Activated naive CD8-positive, alpha-beta T cell treated with anti-CD3 and anti-CD28 coated beads, Interleukin-2, amount 50 U/mL, for 16 hours (primary cell): ENCODE measurements at regions not wholly inside any gene's neighbourhood (a gene's known extent, or its start where the extent isn't known, plus 50 kb on each side); places are given as distances from the start of the nearest gene placed in this dataset.
"Not testable (repeated sequence)": the region's sequence is repeated elsewhere in the genome, so short reads cannot be mapped to it uniquely, and the experiment has no call there.

Experiments used
- DNase-seq: peaks from one replicate; pipeline ENCODE4 v3.0.0-alpha.2; 2020; ENCODE audit warnings: low read depth, low spot score

DNA sequence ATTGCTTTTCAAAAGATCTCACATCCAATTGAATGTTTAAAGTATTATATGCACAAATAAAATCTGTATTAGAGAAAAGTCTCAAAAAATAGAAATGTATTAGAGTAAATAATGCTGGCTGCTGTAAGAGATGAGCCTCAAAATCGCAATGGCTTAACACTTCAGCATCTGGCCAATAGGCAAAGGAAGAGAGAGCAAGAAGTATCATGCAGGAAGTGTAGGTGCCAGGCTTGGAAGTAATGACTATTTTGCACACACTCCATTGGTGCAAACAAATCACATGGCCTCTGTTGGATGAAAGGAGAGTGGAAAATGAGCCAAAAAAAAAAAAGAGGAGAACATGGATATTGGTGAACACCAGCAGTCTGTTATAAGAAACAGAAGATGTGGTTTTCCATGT lies 193.0 kb upstream of the E2F8 start:
- DNase-seq = no peak

DNA sequence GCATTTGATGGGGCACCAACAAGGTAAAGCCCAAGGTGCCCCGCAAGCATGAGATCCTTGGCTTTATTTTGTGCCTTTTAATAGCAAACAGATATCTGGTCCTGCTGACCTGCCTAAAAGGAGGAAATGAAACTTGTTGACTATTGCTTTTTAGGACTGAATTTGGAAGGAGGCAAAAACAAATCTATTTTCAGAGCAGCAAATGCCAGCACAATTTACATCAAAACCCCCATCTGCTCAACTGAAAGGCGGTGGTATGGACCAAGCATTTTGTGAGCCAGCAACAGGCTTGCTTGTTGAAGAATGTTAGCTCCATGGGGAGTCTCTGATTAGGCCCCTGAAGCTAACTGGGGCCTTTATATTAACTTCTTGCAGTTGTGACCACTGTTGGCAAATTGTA lies 192.6 kb upstream of the E2F8 start:
- DNase-seq = no peak

DNA sequence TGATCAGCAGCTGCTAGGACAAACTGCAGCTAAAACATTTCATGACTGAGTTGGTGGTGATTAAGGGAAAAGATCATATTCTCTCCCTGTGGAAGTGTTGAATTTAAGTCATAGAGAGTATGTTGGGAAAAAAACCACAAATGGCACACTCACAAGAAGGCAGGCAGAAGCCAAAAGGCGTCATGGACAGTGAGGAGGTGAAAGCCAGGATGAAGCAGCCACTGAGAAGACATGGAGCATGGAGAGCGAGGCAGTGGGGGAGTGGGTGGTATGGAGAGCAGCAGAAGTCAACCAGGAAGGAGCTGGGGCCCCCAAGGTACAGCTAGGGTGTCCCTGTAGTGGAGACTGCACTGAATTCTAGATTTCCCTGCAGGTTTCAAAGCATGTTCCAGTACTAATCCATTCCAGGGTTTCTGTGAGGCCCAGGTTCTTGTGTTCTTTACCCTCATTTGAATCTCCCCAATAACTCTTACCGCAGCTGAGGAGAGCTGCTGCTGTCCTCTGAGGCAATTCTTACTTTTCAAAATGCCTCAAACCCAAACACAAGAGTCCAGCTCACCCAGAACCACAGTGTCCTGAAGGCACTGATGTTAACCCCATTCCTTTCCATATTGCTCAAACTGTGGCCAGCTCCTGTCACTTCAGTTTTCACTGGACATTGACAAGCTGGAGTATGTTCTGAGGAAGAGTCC lies 191.8 kb upstream of the E2F8 start:
- no peak for DNase-seq

DNA sequence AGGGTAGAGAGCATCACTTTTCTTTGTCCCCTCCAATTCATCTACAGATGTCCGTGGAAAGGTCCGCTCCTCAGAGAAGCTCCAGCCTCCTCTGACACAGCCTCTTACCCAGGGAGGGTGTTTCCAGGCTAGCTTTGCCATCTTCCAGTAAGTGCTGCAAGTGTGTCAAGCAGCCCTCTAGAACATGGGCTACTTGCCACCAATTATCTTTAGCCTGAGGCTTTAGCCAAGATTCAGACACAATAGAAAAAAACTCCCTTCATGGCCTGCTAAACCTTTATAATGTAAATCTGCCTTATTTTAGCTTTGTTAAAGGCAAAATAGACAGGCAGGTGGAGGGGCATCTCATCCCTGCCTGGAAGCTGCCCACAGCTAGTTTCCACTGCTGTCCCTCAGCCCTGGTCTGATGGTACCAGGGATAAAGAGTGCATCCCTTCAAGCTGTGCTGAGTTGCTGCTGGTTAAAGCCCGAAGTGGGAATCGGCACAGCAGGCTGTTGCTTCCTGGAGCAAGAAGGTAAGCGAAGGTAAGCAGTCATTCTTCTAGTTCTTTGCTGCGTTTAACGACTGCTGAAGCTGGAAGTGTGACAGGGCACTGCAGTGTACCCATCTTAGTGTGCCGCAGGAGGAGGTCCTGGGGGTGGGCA lies 190.1 kb upstream of the E2F8 start:
- DNase-seq = no peak

DNA sequence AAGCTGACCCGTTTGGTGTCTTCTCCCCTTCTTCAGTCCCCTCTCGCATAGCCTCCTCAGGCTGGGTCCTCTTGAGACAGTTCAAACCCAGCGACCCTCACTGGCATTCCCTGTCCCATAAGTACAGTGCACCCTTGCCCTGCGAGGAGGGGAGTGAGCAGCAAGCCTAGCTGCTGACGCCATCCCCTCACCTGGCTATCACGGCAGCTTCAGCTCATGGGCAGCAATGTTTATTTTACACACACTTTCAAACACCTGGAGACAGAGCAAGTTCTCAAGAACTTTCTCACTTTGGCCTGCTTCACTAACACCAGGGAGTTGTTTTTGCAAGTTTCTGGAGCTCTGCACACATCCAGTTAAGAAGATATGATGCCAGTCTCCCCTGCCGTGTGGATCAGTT lies 189.6 kb upstream of the E2F8 start:
- DNase-seq = no peak

DNA sequence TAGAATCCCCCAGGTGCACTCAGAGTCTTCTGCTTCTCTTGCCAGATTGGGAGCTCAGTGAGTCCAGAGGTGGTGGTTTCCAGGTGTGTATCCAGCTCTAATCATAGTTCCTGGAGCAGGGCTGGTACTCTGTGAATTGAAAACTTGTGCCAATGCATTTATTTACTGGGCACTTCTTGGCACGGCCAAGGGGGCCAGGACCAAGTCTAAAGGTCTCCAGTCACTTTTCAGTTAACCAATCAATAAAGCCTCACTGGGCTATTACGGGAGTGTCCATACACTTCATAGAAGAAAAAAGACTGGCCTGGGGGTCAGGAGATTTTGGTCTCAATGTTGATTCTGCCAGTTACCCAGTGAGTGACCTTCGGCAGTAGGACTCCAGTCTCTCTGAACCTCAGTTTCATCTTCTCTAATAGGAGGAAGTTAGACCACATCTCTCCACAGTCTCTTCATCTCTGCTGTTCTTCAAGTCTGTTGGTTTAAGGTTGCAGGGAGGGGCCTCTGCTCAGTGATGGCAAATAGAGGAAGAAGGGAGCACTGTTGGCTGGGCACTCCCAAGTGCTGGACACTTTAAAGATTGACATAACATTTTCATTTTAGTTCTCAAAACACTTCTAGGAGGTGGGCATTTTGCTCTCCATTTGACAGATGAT lies 188.5 kb upstream of the E2F8 start:
- DNase-seq = no peak

DNA sequence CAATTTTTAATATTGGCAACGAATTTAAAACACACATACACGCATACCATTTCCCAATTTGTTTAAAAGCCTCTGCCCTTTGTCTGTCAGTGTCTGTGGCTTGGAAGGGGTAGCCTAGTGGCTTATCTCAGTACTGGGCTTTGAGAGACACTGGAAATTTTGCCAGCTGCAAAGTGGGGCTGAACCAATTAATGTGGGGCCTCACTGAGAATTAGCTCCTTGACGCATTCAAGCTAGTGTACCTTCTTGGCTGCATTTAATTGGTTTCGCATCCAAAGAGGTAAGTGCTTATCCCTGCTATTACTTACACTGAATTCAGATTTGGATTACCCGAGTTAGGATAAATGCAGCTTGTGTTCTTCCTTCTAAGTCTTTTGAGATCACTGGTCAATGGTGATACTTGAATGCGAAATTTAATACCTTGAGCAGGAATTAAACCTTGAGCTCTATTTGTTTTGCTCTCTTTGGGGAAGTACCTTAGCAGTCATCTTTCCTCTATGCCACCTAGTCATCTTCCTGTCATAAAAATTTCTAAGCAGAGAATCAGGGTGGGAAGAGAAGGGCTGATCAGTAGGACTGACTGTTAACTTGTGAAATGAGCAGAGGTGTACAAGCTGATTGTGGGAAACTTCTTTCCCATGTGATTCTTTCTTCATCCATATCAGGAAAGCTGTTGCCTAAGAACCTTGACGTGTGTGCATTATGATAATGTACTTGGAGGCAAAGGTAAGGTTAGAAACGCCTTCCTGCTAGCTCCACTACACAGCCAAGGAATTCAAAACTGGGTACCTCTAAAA lies 187.7 kb upstream of the E2F8 start:
- DNase-seq = no peak

DNA sequence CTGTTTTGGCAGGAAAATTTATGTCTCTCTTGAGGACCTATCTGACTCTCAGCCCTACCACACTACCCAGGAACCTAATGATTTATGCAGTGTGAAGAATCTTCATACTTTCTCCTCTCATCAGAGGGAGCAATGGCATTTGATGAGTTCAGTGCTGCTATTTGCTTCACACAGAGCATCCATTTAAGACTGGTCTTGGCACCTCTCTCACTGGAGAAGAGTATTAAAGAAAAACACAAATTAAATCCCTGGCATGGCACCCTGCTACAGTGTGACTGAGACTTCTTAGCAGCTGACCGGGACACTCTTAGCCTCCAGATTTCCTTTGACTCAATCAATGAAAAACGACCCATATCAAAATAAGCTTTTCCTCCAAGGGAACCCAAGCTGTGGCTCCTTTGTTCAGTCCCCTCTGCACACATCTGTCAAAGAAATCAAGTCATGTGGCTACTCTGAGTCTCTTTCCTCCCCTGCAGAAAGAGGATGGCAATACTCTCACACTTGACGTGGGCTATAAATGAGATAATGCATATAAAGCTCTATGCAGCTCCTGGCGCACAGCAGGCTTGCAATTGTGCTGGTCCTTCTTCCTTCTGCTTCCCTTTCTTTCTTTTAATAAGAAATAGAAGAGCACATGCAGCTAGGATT lies 186.1 kb upstream of the E2F8 start:
- DNase-seq = no peak

DNA sequence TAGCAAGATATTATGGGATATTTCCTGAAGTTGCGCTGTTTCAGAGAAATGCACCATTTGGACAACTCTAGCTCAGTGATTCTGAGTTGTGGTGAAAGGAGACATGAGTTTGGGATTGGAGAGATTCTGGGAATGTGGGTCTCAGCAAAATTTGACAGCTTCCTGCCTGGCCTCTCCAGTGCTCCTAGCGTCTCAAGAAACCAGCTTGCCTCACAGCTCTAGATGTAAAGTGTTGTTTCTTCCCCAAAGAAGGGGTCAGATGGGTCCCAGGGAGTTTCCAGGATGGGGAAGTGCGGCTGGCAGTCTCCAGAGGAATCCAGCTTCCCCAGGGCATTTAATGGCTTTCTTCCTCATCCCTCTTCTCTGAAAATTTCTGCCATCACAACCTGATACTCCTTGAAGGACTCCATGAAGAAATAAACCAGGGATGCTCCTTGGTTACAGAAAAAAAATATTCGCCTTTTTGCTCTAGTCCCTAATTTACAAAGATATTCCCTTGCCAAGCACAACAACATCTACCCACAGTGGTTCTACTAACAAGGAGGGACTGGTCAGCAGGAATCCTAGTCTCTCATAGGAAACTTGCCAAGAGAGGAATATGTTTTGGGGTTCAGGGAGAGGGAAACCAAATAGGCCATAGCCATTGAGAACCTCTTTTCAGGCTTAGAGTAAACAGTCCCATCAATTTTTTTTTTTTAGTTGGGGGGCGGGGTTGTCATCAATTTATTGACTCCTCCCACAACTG lies 185.4 kb upstream of the E2F8 start:
- no peak for DNase-seq

DNA sequence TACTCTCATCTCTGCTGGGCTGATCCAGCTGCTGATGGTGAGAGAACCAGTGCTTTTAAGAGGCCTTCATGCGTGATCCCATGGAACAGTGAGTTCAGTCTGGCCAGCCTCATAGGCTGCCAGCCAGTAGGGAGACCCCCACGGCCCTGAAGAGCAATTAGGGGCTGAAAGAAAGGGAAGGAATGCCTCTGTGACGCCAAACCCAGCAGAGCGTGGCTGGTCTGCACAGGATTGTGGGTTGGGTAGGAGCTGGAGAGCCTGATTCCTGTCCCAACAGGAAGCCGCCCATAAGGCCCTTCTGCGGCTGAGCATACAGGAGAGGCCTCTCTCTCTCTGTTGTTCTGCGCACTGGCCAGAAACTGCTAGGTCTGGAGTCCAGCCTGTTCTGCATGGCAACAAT lies 181.5 kb upstream of the E2F8 start:
- DNase-seq = no peak

DNA sequence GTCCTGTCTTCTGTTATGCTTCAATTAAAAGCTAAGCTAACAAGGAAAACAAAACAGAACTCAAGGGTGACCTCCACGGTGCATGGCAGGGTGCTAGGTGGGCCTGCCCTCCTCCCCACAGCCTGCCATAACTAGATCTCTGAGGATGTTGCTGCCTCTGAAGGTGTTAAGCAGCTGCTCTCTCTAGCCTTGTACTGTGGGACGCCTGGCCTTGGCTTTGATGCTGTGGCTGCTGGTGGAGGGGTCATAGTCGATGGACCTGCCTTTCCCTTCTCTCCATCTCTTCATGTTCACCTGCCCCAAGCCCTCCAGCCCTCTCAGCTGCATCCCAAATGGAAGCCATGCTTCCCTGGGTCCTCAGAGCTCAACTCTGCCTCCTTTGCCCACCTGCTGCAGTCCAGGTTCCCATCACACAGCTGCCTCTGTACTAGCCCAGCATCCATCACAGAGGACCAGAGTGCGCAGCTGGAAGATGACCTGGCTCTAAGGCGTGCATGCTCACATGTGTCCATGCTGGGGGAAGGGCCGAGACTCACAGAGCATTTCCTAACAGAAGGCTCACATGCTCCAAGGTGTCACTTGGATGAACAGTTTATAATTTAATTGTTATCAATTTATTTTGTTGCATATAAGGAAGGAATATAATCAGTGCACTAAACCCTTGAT lies 180.3 kb upstream of the E2F8 start:
- no peak for DNase-seq

DNA sequence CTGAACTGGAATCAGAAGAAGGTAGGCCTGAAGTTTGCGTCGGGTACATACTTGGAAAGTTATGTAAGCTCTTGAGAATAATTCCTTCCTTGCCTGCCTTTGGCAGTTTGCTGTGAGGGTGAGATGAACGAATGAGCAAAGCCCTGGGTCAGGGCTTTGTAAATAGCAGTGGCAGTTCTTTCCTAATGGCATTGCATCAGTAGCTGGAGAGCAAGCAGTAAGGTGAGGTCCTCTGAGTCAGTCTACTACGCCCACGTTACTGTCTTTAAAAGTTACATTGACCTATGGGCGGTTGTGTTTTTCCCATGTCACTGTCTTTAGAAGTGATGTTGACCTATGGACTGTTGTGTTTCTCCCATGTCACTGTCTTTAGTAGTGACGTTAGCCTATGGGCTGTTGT lies 179.1 kb upstream of the E2F8 start:
- no peak for DNase-seq

DNA sequence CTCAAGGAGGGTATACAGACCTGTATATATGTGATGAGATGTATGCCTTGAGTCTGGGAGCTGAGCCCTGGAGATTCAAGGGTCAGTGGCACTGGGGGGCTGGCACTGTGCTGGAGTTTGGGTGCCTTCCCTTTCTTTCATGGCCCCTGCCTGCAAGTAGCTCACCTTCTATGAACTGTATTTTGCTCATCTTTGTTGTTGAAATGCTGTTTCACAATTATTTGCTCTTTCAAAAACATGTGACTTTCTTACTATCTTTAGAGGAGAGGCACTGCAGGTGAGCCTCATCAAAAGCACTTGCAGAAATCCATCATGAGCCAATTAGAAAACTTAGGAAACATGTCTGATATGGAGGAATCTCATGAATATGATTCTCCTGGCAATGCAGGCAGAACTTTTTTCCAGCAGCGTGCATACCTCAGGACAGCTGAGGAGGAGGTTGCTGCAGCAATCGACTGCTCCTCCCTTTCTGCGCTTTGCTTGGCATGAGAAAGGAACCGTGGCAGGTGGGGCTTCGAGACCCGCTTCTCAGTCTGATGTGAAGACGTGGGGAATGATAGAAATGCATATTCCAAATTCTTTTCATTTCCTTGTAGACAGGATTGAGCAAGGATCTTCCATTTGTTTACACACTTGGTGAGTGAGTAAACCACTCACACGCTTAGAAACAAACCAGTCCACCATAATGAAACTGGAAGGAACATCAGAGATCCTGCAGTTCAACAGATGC lies 178.4 kb upstream of the E2F8 start:
- DNase-seq = no peak

DNA sequence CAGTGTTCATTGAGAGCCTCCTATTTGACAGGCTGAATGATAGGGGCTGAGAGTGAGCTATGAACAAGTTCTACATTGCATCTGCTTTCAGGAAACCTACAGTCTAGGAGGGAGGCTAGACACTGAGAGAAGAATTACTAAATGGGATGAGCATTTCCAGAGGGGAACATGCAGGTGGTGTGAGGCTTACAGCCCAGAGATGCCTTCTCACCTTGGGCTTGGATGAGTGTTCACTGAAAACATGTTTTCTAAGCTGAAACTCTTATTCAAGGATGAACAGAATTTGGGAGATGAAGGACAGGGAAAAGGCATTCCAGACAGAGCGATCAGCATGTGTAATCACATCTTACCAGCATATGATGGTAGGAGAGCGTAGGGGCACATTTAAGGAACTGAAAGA lies 177.5 kb upstream of the E2F8 start:
- DNase-seq = no peak

DNA sequence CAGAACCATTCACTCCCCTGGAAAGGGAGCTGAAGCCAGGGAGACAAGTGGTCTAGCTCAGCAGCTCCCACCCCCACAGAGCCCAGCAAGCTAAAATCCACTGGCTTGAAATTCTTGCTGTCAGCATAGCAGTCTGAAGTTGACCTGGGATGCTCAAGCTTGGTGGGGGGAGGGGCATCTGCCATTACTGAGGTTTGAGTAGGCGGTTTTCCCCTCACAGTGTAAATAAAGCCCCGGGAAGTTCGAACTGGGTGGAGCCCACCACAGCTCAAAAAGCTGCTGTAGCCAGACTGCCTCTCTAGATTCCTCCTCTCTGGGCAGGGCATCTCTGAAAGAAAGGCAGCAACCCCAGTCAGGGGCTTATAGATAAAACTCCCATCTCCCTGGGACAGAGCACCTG lies 171.3 kb upstream of the E2F8 start:
- DNase-seq = not testable (repeated sequence)

DNA sequence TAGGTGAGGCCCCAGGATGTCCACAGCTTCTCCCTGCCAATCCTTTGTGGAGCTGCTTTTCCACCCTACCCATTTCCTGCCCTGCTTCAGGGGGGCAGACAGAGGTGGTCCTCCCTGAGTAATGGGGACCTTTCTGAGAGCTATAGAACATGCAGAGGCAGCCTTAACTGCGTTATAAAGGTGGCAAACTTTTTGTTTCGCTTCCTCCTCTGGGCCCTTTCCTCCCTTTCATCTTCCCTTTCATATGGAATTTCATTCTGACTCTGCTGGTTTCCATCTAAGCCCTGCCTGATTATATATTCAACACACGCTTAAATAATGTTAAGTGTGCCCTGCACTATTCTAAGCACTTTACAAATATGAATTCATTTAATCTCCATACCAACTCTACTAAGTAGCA lies 169.3 kb upstream of the E2F8 start:
- no peak for DNase-seq

DNA sequence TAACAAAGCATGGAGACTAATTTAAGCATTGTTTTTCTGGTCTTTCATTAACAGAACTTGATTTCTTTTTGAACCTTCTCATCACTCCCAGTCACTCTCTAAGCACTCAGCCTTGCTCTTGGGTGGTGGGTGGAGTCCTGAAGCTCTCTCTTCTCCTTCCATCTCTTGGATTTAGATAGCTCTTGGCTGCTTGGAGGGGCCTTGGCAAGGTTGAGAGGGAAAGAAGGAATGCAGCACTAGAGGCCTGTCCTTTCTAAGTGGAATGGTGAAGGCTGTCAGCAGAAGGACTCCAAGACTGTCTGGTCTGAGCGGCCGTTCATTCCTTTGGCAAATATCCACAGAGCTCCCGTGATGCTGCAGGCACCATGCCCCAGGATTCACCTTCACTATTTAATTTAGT lies 168.6 kb upstream of the E2F8 start:
- DNase-seq = no peak

DNA sequence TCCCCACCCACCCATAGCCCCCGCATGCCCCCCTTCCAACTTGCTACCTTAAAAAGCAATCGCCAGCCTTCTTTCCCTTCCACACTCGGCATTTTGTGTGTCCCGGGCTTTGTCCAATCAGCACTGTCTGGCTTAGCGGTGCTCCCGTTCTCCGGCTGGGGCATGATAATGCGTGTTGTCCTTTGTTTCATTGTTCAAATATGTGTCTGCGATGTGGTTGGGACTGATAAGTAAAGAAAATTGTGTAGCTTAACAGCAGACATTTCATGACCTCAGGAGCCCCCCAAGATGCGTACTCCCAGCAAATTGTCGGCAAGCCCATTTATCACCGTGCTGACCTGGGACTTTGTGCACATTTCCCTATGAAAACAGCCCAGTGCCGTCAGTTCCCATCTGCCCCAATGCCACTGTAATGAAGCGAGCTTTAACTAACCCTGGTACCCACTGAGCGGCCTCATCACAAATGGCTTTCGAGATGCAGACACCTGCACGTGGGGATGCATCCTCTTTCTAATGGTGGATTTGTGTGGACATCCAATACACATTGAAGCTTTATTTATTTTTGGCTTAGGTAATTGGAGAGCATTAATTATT lies 167.0 kb upstream of the E2F8 start:
- no peak for DNase-seq

DNA sequence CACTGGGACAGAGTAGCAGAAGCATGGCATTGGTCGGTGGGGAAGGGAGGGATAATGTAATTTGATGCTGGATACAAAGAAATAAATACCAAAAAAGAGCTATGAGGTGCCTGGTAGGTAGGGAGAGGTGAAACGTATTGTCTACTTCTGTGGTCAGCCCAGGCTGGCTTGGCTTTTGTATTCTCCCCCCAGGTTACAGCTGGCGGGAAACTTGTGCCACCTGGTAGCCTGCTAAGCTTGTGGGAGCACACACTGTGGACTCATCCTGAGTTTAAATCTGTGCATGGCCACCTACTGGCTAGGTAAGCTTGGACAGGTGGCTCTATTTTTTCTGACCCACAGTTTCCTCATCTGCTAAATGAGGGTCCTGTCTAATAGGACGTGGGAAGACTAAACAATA lies 165.2 kb upstream of the E2F8 start:
- no peak for DNase-seq

DNA sequence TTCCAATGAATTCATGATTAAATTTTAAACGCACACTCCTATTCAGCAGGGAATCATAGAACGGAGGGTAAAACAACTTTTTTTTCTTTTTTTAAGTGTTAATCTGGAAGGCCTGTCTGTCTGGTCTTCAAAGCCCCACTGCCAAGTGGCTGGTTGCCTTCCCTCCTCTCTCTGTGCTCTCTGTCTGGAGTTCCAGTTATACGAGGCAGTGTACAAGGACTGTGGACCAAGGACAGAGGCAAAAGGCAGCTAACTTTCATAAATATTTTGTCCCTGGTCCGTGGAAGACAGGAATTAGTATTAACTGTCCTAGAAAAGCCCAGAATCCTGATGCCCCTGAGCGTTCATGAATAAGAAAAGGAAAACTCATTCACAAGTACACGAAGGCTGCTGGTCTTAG lies 164.0 kb upstream of the E2F8 start:
- DNase-seq = no peak
